ENCODE measurements at regions not wholly inside any gene's neighbourhood (a gene's known extent, or its start where the extent isn't known, plus 50 kb on each side); places are given as distances from the start of the nearest gene placed in this dataset.
"Not testable (repeated sequence)": the region's sequence is repeated elsewhere in the genome, so short reads cannot be mapped to it uniquely, and the experiment has no call there.

DNA sequence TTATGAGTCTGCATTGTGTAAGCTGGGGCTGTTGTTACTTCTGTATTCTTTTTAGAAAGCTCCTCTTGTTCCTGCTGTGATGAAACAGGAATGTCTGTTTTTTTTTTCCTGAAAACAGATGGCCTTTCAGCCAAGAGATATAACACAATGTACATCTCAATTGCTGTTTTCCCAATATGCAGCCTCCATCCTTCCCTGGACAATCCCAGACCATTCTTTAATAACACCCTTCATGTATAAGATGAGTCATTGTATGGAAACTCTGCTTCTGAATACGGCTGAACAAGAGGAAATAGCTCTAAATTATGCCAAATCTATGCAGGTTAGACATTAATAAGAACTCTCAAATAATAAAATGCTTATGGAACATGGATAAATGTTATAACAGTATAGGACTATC lies 60.2 kb upstream of the LRRC4C start:
- no peak for DNase-seq

DNA sequence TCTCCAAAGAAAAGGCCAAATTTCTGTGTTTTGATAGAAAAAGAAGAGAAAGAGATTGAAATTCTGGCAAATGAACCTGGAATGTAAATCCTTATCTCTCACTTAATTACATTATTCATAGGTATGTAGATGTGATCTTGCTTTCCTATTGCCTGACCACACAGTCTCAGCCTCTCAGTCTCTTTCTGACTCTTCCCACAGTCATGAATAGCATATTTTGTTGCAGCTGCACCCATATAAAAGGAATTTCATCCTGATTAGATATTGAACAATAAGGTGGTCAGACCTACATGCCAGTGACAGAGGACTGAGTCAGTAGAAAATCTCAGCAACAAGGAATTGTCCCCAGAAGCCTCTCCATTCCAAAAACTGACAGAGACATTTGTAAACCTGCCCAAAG lies 62.9 kb upstream of the LRRC4C start:
- DNase-seq = no peak

DNA sequence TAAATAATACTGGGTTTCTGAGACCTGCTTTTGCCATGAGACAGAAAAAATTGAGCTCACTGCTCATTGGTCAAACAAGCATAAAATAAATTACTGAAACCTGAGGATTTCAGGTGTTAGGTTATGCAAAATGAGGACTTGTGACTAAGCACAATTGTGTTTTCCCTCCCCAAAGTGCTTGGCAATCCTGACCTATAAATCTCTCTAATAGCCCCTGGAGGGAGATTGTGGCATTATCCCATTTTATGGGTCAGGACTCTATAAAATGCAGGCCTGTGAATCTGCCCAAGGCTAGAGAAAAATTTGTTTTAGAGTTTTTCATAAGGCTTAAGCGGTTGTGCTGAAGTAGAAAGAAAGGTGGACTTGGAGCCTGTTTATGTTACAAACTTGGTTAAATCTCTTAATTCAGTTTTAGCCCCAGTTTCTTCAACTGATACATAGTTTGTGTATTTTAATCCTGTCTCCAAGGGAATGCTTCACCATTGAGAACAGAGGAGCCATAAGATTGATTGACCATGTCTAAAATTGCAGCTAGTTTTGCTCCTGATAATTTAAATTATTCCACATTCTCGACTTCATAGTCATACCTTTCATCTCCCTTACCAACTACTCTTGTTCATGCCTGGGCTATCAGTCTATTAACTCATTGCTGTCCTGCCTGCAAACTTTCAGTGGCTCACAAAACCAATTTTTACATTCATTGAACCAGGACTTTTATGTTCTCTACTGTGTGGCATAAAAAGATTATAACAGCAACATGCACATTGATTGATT lies 63.6 kb upstream of the LRRC4C start:
- DNase-seq = no peak

DNA sequence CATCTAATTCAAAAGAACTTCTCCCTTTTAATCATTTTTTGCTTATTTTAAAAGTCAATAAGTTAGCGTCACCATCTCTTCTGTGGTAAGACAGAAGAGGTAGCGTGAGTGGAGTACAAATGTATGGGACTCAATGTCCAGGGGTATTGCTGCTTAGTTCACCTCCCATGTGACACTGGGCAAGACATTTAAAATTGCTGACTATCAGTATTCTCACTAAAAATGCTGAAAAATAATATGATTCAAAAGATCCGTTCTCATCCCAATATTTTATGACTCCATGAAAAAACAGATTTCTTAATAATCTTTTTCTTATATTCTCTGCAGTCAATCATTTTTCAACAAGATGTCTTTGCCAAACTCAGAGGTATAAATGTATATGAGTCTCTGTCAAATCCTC lies 68.1 kb upstream of the LRRC4C start:
- no peak for DNase-seq

DNA sequence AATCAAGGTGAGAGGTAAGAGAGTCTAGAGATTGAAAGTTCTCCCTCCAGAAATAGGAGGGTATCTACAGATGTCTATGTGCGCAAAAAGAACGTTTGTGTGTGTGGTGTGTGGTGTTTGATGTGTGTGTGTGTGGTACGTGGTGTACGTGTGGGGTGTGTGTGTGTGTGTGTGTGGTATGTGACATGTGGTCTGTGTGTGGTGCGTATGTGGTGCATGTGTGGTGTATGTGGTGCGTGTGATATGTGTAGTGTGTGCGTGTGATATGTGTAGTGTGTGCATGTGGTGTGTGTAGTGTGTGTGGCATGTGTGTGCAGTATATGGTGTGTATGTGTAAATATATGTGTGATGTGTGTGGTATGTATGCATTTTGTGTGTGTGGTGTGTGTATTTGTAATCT lies 73.0 kb upstream of the LRRC4C start:
- no peak for DNase-seq

DNA sequence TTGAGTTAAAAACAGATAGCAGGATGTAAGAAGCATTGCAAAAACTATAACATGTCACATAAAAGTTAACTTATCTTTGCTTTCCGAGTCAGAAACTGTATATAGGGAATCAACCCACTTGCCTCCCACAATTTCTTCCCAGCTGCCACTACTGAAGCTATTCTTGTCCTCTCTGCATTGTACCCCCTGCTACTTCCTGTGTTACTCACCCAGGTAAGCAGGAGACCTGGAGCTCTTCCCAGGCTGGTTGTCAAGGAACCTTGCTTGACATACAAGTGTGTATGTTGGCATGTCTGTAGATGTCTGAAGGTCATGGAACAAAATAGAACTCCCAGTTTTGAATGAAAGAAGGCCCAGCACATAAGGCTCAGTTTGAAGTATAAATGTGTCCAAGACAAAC lies 74.3 kb upstream of the LRRC4C start:
- no peak for DNase-seq

DNA sequence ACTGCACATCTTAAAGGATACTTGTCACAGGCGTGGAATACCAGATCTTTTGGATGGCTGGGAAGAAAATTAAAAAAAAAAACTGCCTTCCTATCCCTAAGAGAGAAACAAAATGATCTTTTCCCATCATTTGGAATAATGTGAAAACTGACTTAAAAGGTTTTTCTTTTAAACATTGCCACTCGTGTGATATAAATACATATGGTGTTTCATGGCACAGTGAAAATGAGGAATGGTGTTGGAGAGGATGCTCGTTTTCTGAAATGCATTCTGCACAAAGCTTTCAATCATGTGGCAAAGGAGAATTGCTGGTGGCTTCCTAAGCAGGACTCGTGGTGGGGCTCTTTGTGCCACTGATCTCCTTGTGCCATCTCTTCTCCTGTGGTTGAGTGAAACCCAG lies 74.9 kb upstream of the LRRC4C start:
- no peak for DNase-seq

DNA sequence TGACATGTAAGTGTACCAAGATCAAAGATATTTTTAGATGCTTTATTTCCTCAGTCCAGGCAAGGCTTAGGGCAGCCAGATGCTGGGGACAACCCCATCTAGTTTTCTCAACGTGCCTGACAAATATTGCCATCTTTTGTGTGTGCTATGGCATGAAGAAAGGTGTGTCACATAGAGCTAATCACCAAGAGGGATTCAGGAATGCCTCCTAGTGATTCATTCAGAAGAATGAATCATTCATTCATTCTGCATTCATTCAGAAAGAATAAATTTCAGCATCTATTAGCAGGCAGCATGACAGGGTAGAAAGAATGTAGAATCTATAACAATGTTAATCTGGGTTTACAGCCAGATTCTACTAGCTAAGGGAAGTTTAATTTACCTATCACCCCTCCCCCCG lies 75.4 kb upstream of the LRRC4C start:
- DNase-seq = no peak

DNA sequence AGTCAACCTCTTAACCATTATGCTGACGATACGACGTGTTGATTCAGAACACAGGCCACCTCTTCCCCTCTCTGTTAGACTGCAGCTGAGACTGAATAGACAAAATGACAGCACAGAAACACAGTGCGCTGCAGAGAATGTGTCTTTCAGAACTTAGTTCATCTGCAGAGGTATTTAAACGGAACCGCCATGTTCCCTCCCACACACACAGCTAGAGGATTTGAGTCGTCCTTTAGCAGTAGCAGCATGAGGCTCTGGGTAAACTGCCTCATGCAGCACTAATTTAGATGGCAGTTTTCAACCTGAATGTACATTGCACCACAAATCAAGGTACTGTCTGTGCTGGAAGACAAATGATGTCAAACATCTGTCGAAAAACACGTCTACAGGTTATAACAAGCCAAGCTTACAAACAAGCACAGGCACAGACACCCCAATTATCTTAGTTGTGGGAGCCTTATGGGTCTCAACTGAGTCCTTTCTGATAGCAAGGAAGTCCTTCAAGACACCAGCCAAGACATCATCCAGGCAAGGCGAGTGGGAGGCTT lies 76.6 kb upstream of the LRRC4C start:
- DNase-seq = no peak

DNA sequence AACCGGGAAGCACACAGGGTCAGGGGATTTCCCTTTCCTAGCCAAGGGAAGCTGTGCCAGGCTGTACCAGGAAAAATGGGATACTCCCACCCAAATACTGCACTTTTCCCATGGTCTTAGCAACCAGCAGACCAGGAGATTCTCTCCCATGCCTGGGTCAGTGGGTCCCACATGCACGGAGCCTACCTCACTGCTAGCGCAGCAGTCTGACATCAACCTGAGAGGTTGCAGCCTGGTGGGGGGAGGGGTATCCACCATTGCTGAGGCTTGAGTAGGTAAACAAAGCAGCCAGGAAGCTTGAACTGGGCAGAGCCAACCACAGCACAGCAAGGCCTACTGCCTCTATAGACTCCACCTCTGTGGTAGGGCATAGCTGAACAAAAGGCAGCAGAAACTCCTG lies 85.5 kb upstream of the LRRC4C start:
- DNase-seq = not testable (repeated sequence)

DNA sequence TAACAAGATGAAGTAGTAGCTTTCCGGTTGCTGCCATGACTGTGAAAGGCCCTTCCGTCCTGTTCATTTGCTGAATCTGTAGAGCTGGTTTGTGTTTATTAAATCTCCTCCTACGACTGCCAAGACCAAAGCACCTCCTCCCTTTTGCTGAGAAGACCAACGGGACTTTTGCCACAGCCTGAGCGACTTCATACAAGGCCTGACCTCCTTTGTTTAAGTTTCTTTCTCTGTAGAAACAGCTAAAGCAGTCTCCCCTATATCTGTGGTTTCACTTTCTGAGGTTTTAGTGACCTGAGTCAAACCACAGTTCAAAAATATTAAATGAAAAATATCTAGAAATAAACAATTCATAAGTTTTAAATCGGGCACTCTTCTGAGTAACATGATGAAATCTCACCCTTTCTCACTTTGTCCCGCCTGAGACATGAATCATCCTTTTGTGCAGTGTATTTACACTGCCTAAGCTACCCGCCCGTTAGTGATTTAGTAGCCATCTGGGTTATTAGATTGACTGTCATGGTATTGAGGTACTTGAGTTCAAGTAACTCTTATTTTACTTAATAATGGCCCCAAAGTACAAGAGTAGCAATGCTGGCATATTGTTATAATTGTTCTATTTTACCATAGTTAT lies 119.1 kb upstream of the LRRC4C start:
- no peak for DNase-seq

DNA sequence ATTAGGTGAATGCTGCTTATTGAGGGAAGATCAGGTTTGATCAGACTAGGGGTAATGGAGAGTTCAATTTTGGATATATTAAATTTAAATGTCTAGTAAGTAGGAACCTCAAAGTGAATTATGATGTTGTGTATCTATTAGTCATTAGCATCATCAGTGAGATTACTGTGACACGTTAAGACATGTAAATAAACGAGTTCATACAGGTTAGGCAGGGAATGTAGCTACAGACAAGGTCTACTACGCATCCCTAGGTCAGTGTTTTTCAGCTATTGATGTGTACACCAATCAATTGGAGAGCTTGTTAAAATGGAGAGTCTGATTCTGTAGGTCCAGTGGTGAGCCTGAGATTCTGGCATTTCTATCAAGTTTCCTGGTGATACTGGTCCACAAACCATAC lies 120.1 kb upstream of the LRRC4C start:
- DNase-seq = no peak

DNA sequence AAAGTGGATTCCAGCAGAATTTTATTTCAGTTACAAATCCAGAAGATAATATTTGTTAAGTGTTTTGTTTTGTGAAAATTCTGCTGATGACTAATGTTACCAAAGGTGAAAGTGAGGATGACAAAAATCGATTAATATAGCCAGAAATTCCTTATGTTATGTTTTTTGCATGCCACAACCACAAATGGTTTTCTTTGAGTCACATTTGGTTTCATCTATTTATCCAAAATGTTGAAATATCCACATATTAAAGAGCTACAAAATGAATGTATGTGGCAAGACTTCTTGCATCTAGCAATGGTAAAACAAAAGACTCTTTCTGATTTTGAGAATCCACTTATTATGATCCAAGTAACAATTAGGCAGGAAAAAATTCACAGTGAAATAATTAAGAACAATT lies 150.1 kb upstream of the LRRC4C start:
- DNase-seq = no peak

DNA sequence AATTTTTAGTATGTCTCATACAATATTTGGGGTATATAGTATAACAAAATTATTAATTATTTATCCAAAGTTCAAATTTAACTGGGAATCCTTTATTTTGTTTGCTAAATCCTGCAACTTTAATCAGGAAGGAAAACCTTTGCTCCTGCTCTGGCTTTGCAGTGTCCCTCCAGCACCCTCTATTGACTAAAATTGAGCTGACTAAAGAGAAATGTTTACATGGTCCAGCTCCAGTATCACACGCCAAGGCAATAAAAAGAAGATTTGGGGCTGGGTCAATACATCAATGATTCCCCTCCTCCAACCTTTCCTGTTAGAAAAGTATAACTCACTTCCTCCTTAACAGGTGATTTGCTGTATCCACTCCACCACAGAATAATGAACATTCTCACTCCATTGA lies 153.0 kb upstream of the LRRC4C start:
- DNase-seq = no peak

DNA sequence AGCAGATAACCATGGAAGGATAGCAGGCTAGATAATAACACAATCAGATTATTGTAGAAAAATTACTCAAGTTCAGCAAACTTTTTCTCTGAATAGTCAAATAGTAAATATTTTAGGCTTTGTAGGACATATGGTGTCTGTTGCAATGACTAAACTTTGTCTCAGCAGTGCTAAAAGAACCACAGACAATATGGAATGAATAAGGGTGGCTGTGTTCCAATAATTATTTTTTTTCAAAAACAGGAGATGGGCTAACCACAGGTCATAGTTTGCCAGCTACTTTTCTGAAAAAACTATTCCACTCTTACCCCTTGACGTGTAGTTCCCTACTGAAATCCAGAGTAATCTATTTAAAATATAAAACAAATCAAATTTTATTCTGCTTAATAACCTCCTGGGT lies 153.9 kb upstream of the LRRC4C start:
- no peak for DNase-seq

DNA sequence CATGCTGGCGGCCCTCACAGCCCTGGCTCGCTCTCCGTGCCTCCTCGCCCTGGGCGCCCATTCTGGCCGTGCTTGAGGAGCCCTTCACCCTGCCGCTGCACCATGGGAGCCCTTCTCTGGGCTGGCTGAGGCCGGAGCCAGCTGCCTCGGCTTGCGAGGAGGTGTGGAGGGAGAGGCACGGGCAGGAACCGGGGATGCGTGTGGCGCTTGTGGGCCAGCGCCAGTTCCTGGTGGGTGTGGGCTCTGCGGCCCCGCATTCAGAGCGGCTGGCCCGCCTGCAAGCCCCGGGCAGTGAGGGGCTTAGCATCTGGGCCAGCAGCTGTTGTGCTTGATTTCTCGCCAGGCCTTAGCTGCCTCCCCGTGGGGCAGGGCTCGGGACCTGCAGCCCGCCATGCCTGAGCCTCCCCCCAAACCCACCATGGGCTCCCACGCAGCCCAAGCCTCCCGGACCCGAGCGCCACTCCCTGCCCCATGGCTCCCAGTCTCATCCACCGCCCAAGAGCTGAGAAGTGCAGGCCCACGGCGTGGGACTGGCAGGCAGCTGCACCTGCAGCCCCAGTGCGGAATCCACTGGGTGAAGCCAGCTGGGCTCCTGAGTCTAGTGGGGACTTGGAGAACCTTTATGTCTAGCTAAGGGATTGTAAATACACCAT lies 163.4 kb upstream of the LRRC4C start:
- no peak for DNase-seq

DNA sequence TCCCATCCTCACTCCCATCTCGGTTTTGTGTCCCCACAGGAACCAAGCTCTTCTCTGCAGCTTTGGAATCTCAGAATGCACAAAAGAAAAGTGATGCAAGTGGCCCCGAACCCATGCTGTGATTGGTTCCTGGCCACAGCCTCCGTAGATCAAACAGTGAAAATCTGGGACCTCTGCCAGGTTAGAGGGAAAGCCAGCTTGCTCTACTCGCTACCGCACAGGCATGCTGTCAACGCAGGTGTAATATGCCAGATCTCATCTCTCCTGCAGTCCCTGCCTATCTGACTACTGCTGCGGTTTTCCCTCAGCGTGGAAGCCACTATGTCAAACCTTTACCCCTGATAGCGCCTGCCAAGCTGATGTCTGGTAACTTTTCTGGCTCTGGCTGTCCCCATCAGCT lies 200.5 kb upstream of the LRRC4C start:
- DNase-seq = no peak

DNA sequence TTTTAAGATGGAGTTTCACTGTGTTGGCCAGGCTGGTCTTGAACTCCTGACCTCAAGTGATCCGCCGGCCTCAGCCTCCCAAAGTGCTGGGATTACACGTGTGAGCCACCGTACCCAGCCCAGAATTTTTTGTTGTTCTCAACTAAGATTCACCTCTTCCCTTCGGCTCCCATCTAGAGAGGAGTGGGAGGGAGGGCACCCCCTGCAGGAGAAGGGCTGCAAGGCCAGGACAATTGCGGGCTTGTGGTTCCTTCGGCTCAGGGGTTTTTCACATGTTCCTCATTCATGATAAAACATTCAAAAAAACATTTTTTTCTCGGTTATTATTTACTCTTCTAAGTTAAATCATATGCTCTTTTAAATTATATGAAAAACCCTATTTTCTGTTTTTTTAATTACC lies 201.1 kb upstream of the LRRC4C start:
- DNase-seq = no peak

DNA sequence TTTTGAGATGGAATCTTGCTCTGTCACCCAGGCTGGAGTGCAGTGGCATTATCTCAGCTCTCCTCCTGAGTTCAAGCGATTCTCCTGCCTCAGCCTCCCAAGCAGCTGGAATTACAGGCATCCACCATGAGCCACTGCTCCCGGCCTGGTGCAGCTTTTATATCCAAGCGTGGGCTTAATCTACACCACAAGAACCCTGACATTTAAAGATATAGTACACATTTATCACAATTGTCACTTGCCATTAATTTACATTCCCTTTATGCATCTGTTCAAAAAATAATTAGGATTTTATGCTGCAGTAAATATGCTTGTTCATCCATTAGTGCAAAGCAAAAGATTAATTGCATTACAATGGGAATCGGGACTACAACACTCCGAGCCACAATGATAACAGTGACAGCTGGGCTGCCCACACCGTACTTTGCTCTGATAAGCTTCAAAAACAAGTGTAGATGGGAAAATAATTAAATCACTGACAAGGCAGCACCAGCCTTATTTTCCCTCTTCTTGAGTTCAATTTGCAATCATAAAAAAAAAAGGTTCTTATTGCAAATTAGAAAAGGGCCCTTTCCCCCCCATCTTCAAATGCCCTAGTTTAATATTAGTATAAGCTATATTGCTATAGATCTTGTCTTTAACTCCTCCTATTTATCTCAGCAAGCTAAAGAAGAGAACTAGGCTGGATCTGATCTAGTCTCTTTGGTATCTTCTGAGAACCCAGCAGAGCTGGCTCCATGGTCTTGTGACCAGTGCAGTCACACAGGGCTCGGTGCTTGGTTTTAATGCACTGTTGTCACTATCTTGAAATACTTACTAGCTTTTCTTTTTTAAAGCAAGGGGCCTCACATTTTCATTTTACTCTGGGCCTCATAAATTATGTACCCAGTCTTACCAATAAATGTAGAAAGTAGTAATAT lies 206.2 kb upstream of the LRRC4C start:
- DNase-seq = no peak

DNA sequence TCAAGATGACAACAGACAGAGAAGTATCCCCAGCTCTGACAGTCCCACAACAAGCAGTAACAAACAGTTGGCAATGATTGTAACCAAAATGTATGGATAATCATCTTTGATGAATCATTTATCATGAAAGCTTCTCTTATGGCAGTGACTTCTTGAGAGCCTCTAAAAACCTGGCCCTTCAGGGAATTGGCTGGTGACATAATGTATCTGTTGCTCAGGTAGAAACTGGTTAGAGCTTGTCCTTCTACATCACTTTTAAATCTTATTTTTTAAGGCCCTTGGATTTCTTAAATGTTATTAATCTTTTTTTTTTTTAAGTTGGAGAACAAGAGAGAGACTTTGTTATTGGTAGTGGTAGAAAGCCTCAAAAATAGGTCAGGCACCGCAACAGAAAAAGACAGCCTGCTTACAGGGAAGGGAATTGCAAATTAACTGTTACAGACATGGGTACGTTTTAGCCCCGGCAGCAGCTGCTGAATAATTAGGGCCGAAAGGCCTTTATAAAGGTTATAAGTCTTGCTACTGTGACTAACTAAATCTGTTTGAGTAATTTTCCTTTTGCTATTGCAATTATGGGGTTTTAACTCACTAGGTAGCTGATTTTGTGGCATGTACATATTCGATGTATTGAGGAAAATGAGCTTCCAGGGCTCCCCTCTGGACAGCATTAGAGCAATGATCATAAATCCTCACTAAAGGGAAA lies 207.7 kb upstream of the LRRC4C start:
- no peak for DNase-seq

DNA sequence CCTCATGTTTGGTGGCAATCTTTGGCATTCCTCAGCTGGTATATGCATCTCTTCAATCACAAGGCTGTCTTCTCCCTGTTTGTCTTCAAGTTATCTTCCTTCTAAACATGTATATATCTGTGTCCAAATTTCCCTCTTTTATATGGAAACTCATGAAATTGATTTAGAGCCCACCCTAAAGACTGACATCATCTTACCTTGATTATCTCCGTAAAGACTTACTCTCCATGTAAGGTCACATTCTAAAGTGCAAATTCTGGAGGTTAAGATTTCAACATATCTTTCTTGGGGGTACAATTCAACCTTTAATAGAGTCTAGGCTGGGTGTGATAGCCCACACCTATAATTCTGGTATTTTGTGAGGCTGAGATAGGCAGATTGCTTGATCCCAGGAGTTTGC lies 215.8 kb upstream of the LRRC4C start:
- no peak for DNase-seq

DNA sequence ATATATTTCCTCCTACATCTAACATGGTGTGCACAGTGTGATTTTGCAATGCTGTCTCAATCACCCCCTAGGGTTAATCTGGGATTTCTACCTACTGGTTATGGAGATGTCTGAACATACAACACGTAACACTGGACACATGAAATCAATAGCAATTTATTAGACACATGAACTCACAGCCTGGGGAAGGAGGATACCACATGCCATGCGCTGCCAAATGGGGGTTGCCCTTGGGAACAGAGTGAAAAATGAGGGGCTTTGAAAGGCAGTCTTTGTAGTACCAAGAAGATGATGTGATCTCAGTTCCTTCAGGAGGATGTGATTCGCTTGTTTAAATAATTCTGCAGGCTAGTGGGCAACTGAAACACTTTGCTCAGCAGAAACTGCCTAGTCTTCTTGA lies 253.6 kb upstream of the LRRC4C start:
- DNase-seq = no peak
